HEK293 (cell line): ENCODE measurements at regions not wholly inside any gene's neighbourhood (a gene's known extent, or its start where the extent isn't known, plus 50 kb on each side); places are given as distances from the start of the nearest gene placed in this dataset.
"Not testable (repeated sequence)": the region's sequence is repeated elsewhere in the genome, so short reads cannot be mapped to it uniquely, and the experiment has no call there.

Source experiments
- CTCF ChIA-PET: fragments of 350-600 bp; formaldehyde crosslinking; extraction: SDS; loops from one replicate; lab custom pipeline; 2021; ENCODE audit warnings: antibody characterized with exemption; lab: Yijun Ruan, JAX
- POLR2A ChIA-PET: fragments of 300-600 bp; formaldehyde crosslinking; extraction: SDS; loops from one replicate; lab custom pipeline; 2020; ENCODE audit warnings: antibody characterized with exemption, inconsistent platforms; lab: Yijun Ruan, JAX
- H3K27ac ChIP-seq: fragments of 200-500 bp; sonication (Bioruptor generic); 2 replicates; pipeline ENCODE4 v1.5.1; 2014; ENCODE audit warnings: low read depth, low read length, control low read depth, inconsistent platforms; ENCODE audit errors: extremely low read depth
- H3K36me3 ChIP-seq, 2 experiments: fragments of 200-500 bp in 1 of 2; sonication (Bioruptor generic) in 1 of 2; 1 replicate in 1 of 2; 2 replicates in 1 of 2; pipeline ENCODE4 v1.5.1; 2014 to 2017; ENCODE audit warnings: inconsistent platforms in 2 of 2, low read length in 2 of 2; ENCODE audit not compliant: control insufficient read depth in 2 of 2, insufficient read depth in 1 of 2
- H3K4me1 ChIP-seq: fragments of 200-500 bp; sonication (Bioruptor generic); 2 replicates; pipeline ENCODE4 v1.5.1; 2014; ENCODE audit warnings: mild to moderate bottlenecking, low read length, inconsistent platforms; ENCODE audit not compliant: control insufficient read depth, insufficient read depth
- H3K4me3 ChIP-seq: 2 replicates; pipeline ENCODE4 v1.5.1; 2011; ENCODE audit warnings: low read depth, mild to moderate bottlenecking, control low read depth, low read length, moderate library complexity
- H3K9me3 ChIP-seq: fragments of 200-500 bp; sonication (Bioruptor generic); 2 replicates; pipeline ENCODE4 v1.5.1; 2014; ENCODE audit warnings: low read depth, low read length, inconsistent platforms; ENCODE audit not compliant: control insufficient read depth, insufficient read depth
- BCL6B ChIP-seq: fragments of 450-650 bp; formaldehyde crosslinking; IDR thresholded peaks from 2 replicates; pipeline ENCODE4 v1.5.1; 2017; ENCODE audit warnings: missing biosample characterization, missing genetic modification characterization
- CTCF ChIP-seq: fragments of 450-650 bp; formaldehyde crosslinking; IDR thresholded peaks from 2 replicates; pipeline ENCODE4 v1.5.1; 2016; ENCODE audit warnings: missing biosample characterization, missing genetic modification characterization
- INSM2 ChIP-seq: fragments of 450-650 bp; formaldehyde crosslinking; IDR thresholded peaks from 2 replicates; pipeline ENCODE4 v1.5.1; 2016; ENCODE audit warnings: missing biosample characterization, missing genetic modification characterization
- KLF9 ChIP-seq: fragments of 450-650 bp; formaldehyde crosslinking; IDR thresholded peaks from 2 replicates; pipeline ENCODE4 v1.5.1; 2016; ENCODE audit warnings: missing biosample characterization, missing genetic modification characterization, low read depth
- MEIS1 ChIP-seq: sonication (generic); formaldehyde crosslinking; IDR thresholded peaks from 2 replicates; pipeline ENCODE4 v1.8.1; 2022; ENCODE audit warnings: missing genetic modification reagents, mild to moderate bottlenecking, borderline replicate concordance
- OVOL3 ChIP-seq: fragments of 450-650 bp; formaldehyde crosslinking; IDR thresholded peaks from 2 replicates; pipeline ENCODE4 v1.5.1; 2016; ENCODE audit warnings: missing biosample characterization, missing genetic modification characterization
- SCRT2 ChIP-seq: fragments of 450-650 bp; formaldehyde crosslinking; IDR thresholded peaks from 2 replicates; pipeline ENCODE4 v1.5.1; 2016; ENCODE audit warnings: missing biosample characterization, missing genetic modification characterization
- ZNF202 ChIP-seq: fragments of 450-650 bp; formaldehyde crosslinking; IDR thresholded peaks from 2 replicates; pipeline ENCODE4 v1.5.1; 2016; ENCODE audit warnings: missing biosample characterization, missing genetic modification characterization, borderline replicate concordance
- ZNF23 ChIP-seq: fragments of 450-650 bp; formaldehyde crosslinking; IDR thresholded peaks from 2 replicates; pipeline ENCODE4 v1.5.1; 2016; ENCODE audit warnings: missing biosample characterization, missing genetic modification characterization, borderline replicate concordance
- ZNF341 ChIP-seq: fragments of 450-650 bp; formaldehyde crosslinking; IDR thresholded peaks from 2 replicates; pipeline ENCODE4; 2016; ENCODE audit warnings: low read depth, missing biosample characterization, missing genetic modification characterization
- ZNF426 ChIP-seq: fragments of 450-650 bp; formaldehyde crosslinking; IDR thresholded peaks from 2 replicates; pipeline ENCODE4 v1.5.1; 2017; ENCODE audit warnings: missing biosample characterization, missing genetic modification characterization, mild to moderate bottlenecking, inconsistent platforms, moderate library complexity
- ZNF513 ChIP-seq: fragments of 450-650 bp; IDR thresholded peaks from 2 replicates; pipeline ENCODE4 v1.5.1; 2018; ENCODE audit warnings: missing biosample characterization, missing genetic modification characterization
- ZNF530 ChIP-seq: fragments of 450-650 bp; formaldehyde crosslinking; IDR thresholded peaks from 2 replicates; pipeline ENCODE4 v1.5.1; 2016; ENCODE audit warnings: low read depth, missing biosample characterization, missing genetic modification characterization
- ZNF692 ChIP-seq: fragments of 450-650 bp; formaldehyde crosslinking; IDR thresholded peaks from 2 replicates; pipeline ENCODE4 v1.5.1; 2016; ENCODE audit warnings: missing biosample characterization, missing genetic modification characterization

GRCh38 chr3:78260388-78260787 is 1220.5 kb downstream of the ROBO2 start (continued):
- no peak for TF ChIP-seq ZNF426
- TF ChIP-seq KLF9: no peak

GRCh38 chr3:78266550-78266949 is 1226.7 kb downstream of the ROBO2 start:
- POLR2A ChIA-PET, H3K36me3 ChIP-seq, H3K4me3 ChIP-seq, H3K4me1 ChIP-seq, H3K27ac ChIP-seq, H3K9me3 ChIP-seq, CTCF ChIA-PET: not testable (repeated sequence)

GRCh38 chr3:78267235-78267634 is 1227.3 kb downstream of the ROBO2 start:
- Histone ChIP-seq H3K27ac (no peak overlapping the region), H3K36me3 (no peaks in the 10 kb centered on the region), H3K4me3 (no peak overlapping the region), H3K4me1 (no peaks in the 10 kb centered on the region), H3K9me3 (no peaks in the 10 kb centered on the region)
- TF ChIP-seq OVOL3 (tag by site-specific recombination) (no peak), BCL6B (tag by site-specific recombination) (no peak), ZNF530 (tag by site-specific recombination) (no peak), ZNF341 (tag by site-specific recombination) (no peak), SCRT2 (tag by site-specific recombination) (no peak), MEIS1 (CRISPR knock-in tag) (no peak), ZNF202 (tag by site-specific recombination) (no peak), ZNF23 (tag by site-specific recombination) (no peak), CTCF (tag by site-specific recombination) (no peak), ZNF692 (tag by site-specific recombination) (no peak), ZNF513 (tag by site-specific recombination) (no peak), INSM2 (no peak)
- POLR2A ChIA-PET: no interaction called here
- CTCF ChIA-PET: no interaction called here
